ENCODE measurements at regions not wholly inside any gene's neighbourhood (a gene's known extent, or its start where the extent isn't known, plus 50 kb on each side); places are given as distances from the start of the nearest gene placed in this dataset.

GRCh38 chr1:232704694-232705680, 75.1 kb upstream of the SIPA1L2 start:
- Mint-ChIP-seq H3K4me1 (ENCODE audit: unreplicated experiment) (peaks cover 20% of the 10 kb centered on the region), H3K4me3 (ENCODE audit: unreplicated experiment) (no peak overlapping the region), H3K9me3 (ENCODE audit: unreplicated experiment) (no peaks in the 10 kb centered on the region), H3K36me3 (ENCODE audit: low read depth, unreplicated experiment) (peaks cover 9% of the 10 kb centered on the region), H3K27ac (ENCODE audit: unreplicated experiment) (no peak overlapping the region), H3K27me3 (ENCODE audit: unreplicated experiment) (peaks cover 3% of the 10 kb centered on the region)
- no peak for TF ChIP-seq CTCF (IDR thresholded peaks at IDR 0.05; ENCODE audit: unreplicated experiment)
- DNase-seq (ENCODE audit: low spot score) = no peak

- Mint-ChIP-seq H3K36me3 (ENCODE audit: low read depth, unreplicated experiment) (peaks cover 9% of the 10 kb centered on the region), H3K4me1 (ENCODE audit: unreplicated experiment) (peaks cover 20% of the 10 kb centered on the region), H3K4me3 (ENCODE audit: unreplicated experiment) (no peak overlapping the region), H3K27me3 (ENCODE audit: unreplicated experiment) (peaks cover 3% of the 10 kb centered on the region), H3K9me3 (ENCODE audit: unreplicated experiment) (no peaks in the 10 kb centered on the region), H3K27ac (ENCODE audit: unreplicated experiment) (no peak overlapping the region)
- DNase-seq (ENCODE audit: low spot score) = no peak
- no peak for TF ChIP-seq CTCF (IDR thresholded peaks at IDR 0.05; ENCODE audit: unreplicated experiment)
Measured at GRCh38 chr1:232705815-232706575, 76.1 kb upstream of the SIPA1L2 start.

GRCh38 chr1:232707142-232707541, 77.2 kb upstream of the SIPA1L2 start:
- Mint-ChIP-seq H3K27me3 (ENCODE audit: unreplicated experiment) (peaks cover 3% of the 10 kb centered on the region), H3K36me3 (ENCODE audit: low read depth, unreplicated experiment) (peaks cover 4% of the 10 kb centered on the region), H3K4me3 (ENCODE audit: unreplicated experiment) (no peak overlapping the region), H3K4me1 (ENCODE audit: unreplicated experiment) (peaks cover 20% of the 10 kb centered on the region), H3K27ac (ENCODE audit: unreplicated experiment) (no peak overlapping the region), H3K9me3 (ENCODE audit: unreplicated experiment) (no peaks in the 10 kb centered on the region)
- no peak for DNase-seq (ENCODE audit: low spot score)
- TF ChIP-seq CTCF (IDR thresholded peaks at IDR 0.05; ENCODE audit: unreplicated experiment) = no peak

- TF ChIP-seq CTCF (IDR thresholded peaks at IDR 0.05; ENCODE audit: unreplicated experiment) = no peak
Measured at GRCh38 chr1:232709386-232709785, 79.5 kb upstream of the SIPA1L2 start.

More at GRCh38 chr1:232709386-232709785, 79.5 kb upstream of the SIPA1L2 start:
- H3K36me3 Mint-ChIP-seq (ENCODE audit: low read depth, unreplicated experiment) = no peaks in the 10 kb centered on the region
- peaks cover 20% of the 10 kb centered on the region for H3K4me1 Mint-ChIP-seq (ENCODE audit: unreplicated experiment)
- H3K9me3 Mint-ChIP-seq (ENCODE audit: unreplicated experiment) = no peaks in the 10 kb centered on the region
- DNase-seq (ENCODE audit: low spot score) = no peak
- no peak overlapping the region for H3K4me3 Mint-ChIP-seq (ENCODE audit: unreplicated experiment)
- peaks cover 3% of the 10 kb centered on the region for H3K27me3 Mint-ChIP-seq (ENCODE audit: unreplicated experiment)
- H3K27ac Mint-ChIP-seq (ENCODE audit: unreplicated experiment) = no peak overlapping the region
